Frontal cortex (tissue), 3 donors: ENCODE measurements at regions not wholly inside any gene's neighbourhood (a gene's known extent, or its start where the extent isn't known, plus 50 kb on each side); places are given as distances from the start of the nearest gene placed in this dataset.
"Not testable (repeated sequence)": the region's sequence is repeated elsewhere in the genome, so short reads cannot be mapped to it uniquely, and the experiment has no call there.

Experiments
- DNase-seq, 2 donors: peaks; one replicate each; pipeline ENCODE4 v3.0.0; 2012; ENCODE audit warnings: low spot score in 2 of 2
- FAIRE-seq: peaks from 2 replicates; lab custom pipeline; 2012; peaks lifted over from hg19 to GRCh38; lab: Jason Lieb, UNC
- donor health status: control.
- donor health status: control.
- donor health status: control.

GRCh38 chr7:85823396-85824080 lies 636.7 kb upstream of the SEMA3D start:
- no peak for DNase-seq
- FAIRE-seq, result no peak

DNA sequence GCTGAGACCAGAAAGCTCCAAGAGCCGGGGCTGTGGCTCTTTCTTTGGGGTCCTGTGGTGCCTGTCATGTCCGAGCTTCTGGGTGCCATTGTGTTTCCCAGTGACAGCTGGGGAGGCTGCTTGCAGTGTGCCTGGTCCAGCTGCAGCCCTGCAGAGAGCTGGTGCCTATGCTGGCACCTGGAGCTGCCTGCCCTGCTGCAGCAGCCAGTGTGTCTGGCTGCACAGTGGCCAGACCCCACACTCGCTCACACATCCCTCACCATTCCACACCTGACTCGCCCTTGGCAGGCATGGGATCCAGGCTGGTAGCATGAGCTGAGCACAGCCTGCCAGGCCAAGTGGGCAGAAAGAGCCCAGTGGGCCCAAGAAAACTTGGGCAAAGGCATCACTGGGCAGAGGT lies 635.1 kb upstream of the SEMA3D start:
- DNase-seq, result no peak
- no peak for FAIRE-seq

DNA sequence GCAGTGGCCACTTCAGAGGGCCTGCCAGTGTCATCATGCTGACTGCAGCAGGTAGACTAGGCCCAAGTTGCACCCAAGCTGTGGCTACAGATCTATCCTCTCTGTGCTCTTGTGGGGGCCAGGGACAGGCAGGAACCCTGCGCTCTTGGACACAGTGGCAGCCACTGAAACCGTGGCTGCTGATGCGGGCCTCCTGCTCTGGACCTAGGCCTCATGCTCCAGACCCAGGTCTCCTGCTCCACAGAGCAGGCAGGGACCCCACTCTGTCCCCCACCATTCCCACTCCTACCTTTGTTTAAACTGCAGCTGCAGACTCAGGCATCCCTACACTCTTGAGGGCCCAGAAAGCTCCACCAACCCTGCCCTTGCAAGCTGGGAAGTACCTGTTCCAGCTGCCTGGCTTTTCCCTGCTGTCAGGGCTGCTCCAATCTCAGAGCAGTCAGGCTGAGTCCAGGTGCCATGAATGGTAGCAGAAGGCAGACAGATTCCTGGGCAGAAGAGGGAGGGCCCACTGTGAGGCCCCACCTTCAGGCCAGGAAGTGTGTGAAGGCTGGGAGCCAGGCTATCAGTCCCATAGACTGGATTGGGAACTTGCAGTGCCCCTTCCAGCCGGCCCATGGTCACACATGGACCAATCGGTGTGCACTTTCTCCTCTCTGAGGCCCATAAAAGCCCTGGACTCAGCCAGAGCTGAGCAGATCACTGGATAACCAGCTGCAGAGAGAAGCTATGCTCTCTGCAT lies 634.0 kb upstream of the SEMA3D start:
- DNase-seq (no peak), FAIRE-seq (no peak)

GRCh38 chr7:85815526-85815925 lies 628.7 kb upstream of the SEMA3D start:
- no peak for FAIRE-seq
- no peak for DNase-seq

- FAIRE-seq (no peak), DNase-seq (no peak)
These were observed 619.5 kb upstream of the SEMA3D start for GRCh38 chr7:85806321-85806720.

DNA sequence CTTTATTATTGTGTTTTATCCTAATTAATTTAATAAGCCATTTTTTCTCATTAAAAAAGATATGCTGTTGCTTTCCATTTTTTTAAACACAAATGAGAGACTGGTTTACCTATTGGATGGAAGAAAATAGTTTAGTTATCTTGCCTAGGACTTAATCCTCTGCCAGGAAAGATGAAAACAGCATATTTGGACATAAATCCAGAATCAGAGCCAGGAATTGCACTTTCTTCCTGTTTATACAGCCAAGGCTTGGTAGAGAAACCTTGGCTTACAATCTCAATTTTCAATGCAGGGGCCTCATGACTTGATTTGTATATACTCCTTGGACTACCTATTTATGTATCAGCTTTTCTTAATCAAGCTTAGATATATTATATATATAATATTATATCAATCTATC lies 618.8 kb upstream of the SEMA3D start:
- no peak for FAIRE-seq
- DNase-seq, result no peak

DNA sequence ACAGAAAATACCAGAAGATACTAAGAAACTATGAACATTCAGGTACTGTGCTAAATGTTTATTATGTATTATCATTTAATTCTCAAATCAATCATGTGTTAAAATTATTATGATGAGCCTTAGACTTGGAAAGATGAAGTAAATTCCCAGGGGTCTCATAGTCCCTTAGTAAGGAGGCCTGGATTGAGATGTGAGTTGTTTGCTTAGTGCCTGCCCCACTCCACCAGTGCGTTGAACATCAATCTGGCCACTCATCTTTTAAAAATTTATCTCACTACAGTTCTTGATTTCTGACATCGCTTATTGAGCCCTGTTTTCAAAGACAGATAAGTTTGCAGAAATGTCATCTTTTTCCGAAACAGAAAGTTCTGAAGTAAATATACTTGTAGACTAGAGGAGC lies 618.4 kb upstream of the SEMA3D start:
- no peak for FAIRE-seq
- DNase-seq, result no peak

GRCh38 chr7:85802211-85802610 lies 615.4 kb upstream of the SEMA3D start:
- no peak for FAIRE-seq
- no peak for DNase-seq

DNA sequence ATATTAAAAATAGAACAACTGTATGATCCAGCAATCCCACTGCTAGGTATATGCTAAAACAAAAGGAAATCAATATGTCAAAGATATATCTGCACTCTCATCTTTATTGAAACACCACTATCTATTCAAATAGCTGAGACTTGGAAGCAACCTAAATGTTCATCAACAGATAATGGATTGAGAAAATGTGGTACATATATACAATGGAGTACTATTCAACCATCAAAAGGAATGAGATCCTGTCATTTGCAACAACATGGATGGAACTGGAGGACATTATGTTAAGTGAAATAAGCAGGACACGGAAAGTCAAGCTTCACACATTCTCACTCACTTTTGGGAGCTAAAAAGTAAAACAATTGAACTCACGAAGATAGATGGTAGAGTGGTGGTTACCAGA lies 610.1 kb upstream of the SEMA3D start:
- DNase-seq, result no peak
- no peak for FAIRE-seq

- not testable (repeated sequence) for FAIRE-seq, DNase-seq
These were observed 604.2 kb upstream of the SEMA3D start for GRCh38 chr7:85791098-85791497.

GRCh38 chr7:85781606-85782005 lies 594.8 kb upstream of the SEMA3D start:
- FAIRE-seq, result no peak
- DNase-seq, result no peak

DNA sequence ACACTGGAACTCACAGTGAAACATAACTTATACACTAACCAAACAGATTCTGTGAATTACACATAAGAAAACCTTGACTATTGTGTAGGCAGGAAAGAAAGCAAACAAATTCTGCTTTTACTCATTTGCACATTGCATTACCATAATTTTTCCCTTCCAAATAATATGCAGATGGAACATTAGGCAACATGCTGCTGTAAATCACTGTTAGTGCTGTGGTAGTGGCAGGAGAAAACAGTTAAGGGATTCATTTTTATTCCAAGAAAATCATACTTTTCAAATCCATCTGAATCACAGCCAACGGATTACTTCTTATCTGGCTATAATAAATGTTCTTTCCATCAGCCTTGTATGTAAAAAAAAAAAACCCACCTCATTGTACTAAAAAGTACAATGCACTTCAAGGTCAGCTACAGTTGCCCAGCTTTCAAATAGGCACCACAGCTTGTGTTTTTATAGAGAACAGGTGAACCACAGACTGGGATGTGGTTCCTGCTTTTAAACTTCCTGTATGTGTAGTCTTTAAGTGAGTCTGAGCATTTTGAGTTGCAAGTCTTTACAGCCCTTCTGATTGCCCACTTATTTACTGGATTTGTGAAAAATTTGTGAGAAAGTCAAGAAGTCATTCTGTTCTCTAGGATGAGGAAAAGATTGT lies 590.0 kb upstream of the SEMA3D start:
- DNase-seq (no peak), FAIRE-seq (no peak)

DNA sequence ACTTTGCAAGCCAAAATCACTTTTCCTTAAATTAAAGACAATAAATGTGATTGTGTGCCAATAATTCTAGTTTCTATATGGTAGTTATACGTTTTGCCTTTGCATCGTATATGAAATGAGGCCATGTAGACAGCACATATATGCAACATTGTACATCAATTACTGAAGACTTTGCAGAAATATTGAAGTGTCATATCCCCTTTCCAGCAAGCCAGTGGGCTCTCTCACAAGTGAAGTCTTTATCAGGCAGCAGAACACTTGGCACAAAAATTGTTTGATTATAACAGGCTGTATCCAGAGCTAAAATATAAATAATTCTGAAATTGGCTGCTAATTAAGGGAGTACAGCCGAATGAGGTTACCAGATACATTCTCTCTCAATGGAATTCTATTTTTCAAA lies 588.6 kb upstream of the SEMA3D start:
- DNase-seq, result no peak
- FAIRE-seq, result no peak

GRCh38 chr7:85774986-85775385 lies 588.1 kb upstream of the SEMA3D start:
- DNase-seq (no peak), FAIRE-seq (no peak)

DNA sequence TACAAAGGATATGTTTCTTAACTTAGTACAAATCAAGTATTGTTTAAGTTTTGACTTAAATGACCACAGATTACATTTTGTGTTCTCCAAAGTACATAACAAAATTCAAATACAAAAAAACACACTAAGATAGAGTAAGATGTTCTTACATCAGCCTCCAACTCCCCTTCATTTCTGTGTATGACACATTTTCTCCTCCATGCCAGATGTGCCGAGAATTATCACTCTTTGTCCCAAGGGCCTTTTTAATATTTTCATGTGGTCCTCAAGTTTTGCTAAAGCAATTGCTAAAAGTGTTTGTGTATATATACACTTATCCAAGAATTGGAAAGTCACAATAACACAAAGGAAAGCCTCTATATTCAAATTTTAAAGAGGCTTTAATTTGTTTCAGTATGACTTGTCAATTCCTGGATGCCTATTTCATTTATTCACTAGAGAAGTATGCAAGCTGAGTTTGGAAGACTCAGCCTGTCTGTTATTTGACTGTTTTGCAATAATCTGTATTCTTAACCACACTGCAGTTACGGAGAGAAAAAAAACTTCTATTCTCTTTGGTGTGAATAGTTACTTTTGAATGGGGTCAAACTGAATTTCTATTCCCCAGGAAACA lies 586.4 kb upstream of the SEMA3D start:
- DNase-seq (no peak), FAIRE-seq (no peak)

GRCh38 chr7:85771516-85771915 lies 584.7 kb upstream of the SEMA3D start:
- no peak for DNase-seq
- no peak for FAIRE-seq

- FAIRE-seq (no peak), DNase-seq (no peak)
These were observed 583.5 kb upstream of the SEMA3D start for GRCh38 chr7:85770332-85770731.

DNA sequence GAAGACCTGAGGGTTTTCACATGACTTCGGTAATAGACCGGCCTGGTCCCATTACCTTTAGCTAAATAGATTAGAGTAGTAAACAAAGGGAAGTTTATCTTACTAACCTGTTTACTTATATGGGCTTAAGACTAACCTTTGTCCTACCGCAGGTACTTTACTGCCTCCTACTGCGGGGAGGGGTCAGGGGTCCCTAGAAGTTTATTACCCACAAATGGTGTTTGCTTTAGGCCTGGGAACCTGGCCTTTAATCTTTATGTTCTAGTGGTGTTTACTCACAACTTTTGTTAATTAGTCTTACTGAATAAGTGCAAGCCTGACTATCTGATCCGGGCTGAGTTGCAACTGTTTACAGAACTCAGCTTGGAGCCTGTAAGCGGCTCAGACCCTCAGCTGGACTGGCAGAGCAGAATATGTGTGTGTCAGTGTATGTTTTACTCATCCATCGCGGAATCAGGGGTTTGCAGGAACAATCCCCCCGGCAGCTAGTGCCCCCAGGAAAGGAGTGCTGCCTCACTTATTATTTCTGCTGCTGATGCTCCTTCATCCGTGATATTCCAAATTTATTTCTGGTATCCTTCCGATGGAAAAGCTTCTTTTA lies 578.9 kb upstream of the SEMA3D start:
- FAIRE-seq, result no peak

DNA sequence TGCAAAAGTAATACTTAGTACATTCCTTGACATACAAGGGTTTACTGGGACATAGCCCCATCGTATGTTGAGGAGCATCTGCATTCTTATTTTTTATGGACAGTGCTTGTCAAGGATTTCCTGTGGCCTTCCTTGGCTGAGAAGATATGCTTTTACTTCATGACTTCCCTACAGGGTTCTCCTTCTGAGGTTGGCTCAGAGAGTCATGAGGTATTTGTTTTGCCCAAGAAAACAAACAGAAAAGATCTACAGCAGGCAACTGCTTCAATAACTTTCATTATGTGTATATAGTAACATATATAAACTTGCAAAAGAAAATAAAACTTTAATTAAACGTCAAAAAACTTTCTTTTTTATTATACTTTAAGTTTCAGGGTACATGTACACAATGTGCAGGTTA lies 577.2 kb upstream of the SEMA3D start:
- no peak for FAIRE-seq
- no peak for DNase-seq

More for the DNA sequence above, 578.9 kb upstream of the SEMA3D start:
- DNase-seq, result no peak

DNA sequence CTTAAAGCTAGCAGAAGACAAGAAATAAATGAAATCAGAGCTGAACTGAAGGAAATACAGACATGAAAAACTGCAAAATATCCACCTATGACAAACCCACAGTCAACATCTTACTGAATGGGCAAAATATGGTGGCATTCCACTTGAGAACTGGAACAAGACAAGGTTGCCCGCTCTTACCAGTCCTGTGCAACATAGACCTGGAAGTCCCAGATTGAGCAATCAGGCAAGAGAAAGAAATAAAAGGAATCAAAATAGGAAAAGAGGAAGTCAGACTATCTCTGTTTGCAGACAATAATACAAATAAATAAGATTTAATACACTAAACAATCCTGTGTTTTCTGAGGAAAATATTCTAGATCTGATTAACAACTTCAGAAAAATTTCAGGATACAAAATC lies 570.5 kb upstream of the SEMA3D start:
- DNase-seq (no peak), FAIRE-seq (no peak)
